ENCODE measurements at regions not wholly inside any gene's neighbourhood (a gene's known extent, or its start where the extent isn't known, plus 50 kb on each side); places are given as distances from the start of the nearest gene placed in this dataset.

- intact Hi-C loops (cut with DNase I, micrococcal nuclease): no loop called here
- no peaks in the 10 kb centered on the region for H3K9me3 Mint-ChIP-seq (ENCODE audit: low read depth)
- no peaks in the 10 kb centered on the region for H3K4me1 Mint-ChIP-seq
- CTCF ChIA-PET: no interaction called here
- ATAC-seq (no peak), DNase-seq (no peak)
- H3K36me3 Mint-ChIP-seq (ENCODE audit: low read depth): no peaks in the 10 kb centered on the region
- POLR2A ChIA-PET: no interaction called here
- no peak overlapping the region for H3K27ac Mint-ChIP-seq
- H3K27me3 Mint-ChIP-seq: no peaks in the 10 kb centered on the region
- no peak overlapping the region for H3K4me3 Mint-ChIP-seq
These were observed 804.9 kb downstream of the SUCLG1 start for GRCh38 chr2:83654091-83654611.

- no peak for DNase-seq
- ChIA-PET CTCF (no interaction called here), POLR2A (no interaction called here)
- no peak for ATAC-seq
- Mint-ChIP-seq H3K4me3 (no peak overlapping the region), H3K27me3 (no peaks in the 10 kb centered on the region), H3K9me3 (ENCODE audit: low read depth) (no peaks in the 10 kb centered on the region), H3K4me1 (no peaks in the 10 kb centered on the region), H3K36me3 (ENCODE audit: low read depth) (no peaks in the 10 kb centered on the region), H3K27ac (no peak overlapping the region)
- intact Hi-C loops (cut with DNase I, micrococcal nuclease): no loop called here
These were observed 808.2 kb downstream of the SUCLG1 start for GRCh38 chr2:83650898-83651297.

GRCh38 chr2:83650161-83650560, 808.9 kb downstream of the SUCLG1 start:
- CTCF ChIA-PET: no interaction called here
- Mint-ChIP-seq H3K9me3 (ENCODE audit: low read depth) (no peaks in the 10 kb centered on the region), H3K36me3 (ENCODE audit: low read depth) (no peaks in the 10 kb centered on the region), H3K4me3 (no peak overlapping the region), H3K27ac (no peak overlapping the region), H3K4me1 (no peaks in the 10 kb centered on the region), H3K27me3 (no peaks in the 10 kb centered on the region)
- DNase-seq: no peak
- intact Hi-C loops (cut with DNase I, micrococcal nuclease): no loop called here
- no peak for ATAC-seq
- POLR2A ChIA-PET: no interaction called here

GRCh38 chr2:83640506-83640905, 818.6 kb downstream of the SUCLG1 start:
- Mint-ChIP-seq H3K36me3 (ENCODE audit: low read depth) (no peaks in the 10 kb centered on the region), H3K9me3 (ENCODE audit: low read depth) (no peaks in the 10 kb centered on the region), H3K4me3 (no peak overlapping the region), H3K27ac (no peak overlapping the region), H3K27me3 (no peaks in the 10 kb centered on the region), H3K4me1 (no peaks in the 10 kb centered on the region)
- ATAC-seq (no peak), DNase-seq (no peak)
- ChIA-PET CTCF (no interaction called here), POLR2A (no interaction called here)
- intact Hi-C loops (cut with DNase I, micrococcal nuclease): no loop called here

GRCh38 chr2:83633423-83633822, 825.7 kb downstream of the SUCLG1 start:
- ATAC-seq (no peak), DNase-seq (no peak)
- CTCF ChIA-PET: interaction anchor here (0.6 kb wide), 1 partner anchor 1195 kb away, joined by 3 read pairs; no protein-coding TSS in a partner anchor
- POLR2A ChIA-PET: no interaction called here
- no peaks in the 10 kb centered on the region for H3K4me1 Mint-ChIP-seq
- intact Hi-C loops (cut with DNase I, micrococcal nuclease): loop anchor here in 1 of 2 experiments (10.0 kb wide), 1 partner anchor 59 kb away; no protein-coding TSS in a partner anchor
- H3K36me3 Mint-ChIP-seq (ENCODE audit: low read depth): no peaks in the 10 kb centered on the region
- peaks cover 6% of the 10 kb centered on the region for H3K9me3 Mint-ChIP-seq (ENCODE audit: low read depth)
- H3K27ac Mint-ChIP-seq: no peak overlapping the region
- H3K4me3 Mint-ChIP-seq: no peak overlapping the region
- H3K27me3 Mint-ChIP-seq: no peaks in the 10 kb centered on the region

GRCh38 chr2:83630351-83630750, 828.7 kb downstream of the SUCLG1 start:
- H3K27me3 Mint-ChIP-seq: no peaks in the 10 kb centered on the region
- H3K4me1 Mint-ChIP-seq: no peaks in the 10 kb centered on the region
- CTCF ChIA-PET: no interaction called here
- no peaks in the 10 kb centered on the region for H3K36me3 Mint-ChIP-seq (ENCODE audit: low read depth)
- no peak overlapping the region for H3K27ac Mint-ChIP-seq
- no peak overlapping the region for H3K4me3 Mint-ChIP-seq
- peaks cover 6% of the 10 kb centered on the region for H3K9me3 Mint-ChIP-seq (ENCODE audit: low read depth)
- intact Hi-C loops (cut with DNase I, micrococcal nuclease): loop anchor here in 1 of 2 experiments (10.0 kb wide), 1 partner anchor 56 kb away; no protein-coding TSS in a partner anchor
- no peak for DNase-seq
- ATAC-seq: no peak
- POLR2A ChIA-PET: no interaction called here

- no peak for DNase-seq
- intact Hi-C loops (cut with DNase I, micrococcal nuclease): no loop called here
- ChIA-PET CTCF (interaction anchor here (0.7 kb wide), 1 partner anchor 87 kb away, joined by 3 read pairs; no protein-coding TSS in a partner anchor), POLR2A (no interaction called here)
- H3K36me3 Mint-ChIP-seq (ENCODE audit: low read depth): no peaks in the 10 kb centered on the region
- H3K4me3 Mint-ChIP-seq: no peak overlapping the region
- no peaks in the 10 kb centered on the region for H3K4me1 Mint-ChIP-seq
- ATAC-seq: no peak
- H3K27me3 Mint-ChIP-seq: no peaks in the 10 kb centered on the region
- H3K9me3 Mint-ChIP-seq (ENCODE audit: low read depth): peaks cover 6% of the 10 kb centered on the region
- no peak overlapping the region for H3K27ac Mint-ChIP-seq
These were observed 843.6 kb downstream of the SUCLG1 start for GRCh38 chr2:83615511-83615910.

GRCh38 chr2:83613178-83613577, 845.9 kb downstream of the SUCLG1 start:
- intact Hi-C loops (cut with DNase I, micrococcal nuclease): no loop called here
- CTCF ChIA-PET: no interaction called here
- H3K27ac Mint-ChIP-seq: no peak overlapping the region
- peaks cover 4% of the 10 kb centered on the region for H3K9me3 Mint-ChIP-seq (ENCODE audit: low read depth)
- DNase-seq: no peak
- POLR2A ChIA-PET: no interaction called here
- no peaks in the 10 kb centered on the region for H3K27me3 Mint-ChIP-seq
- H3K36me3 Mint-ChIP-seq (ENCODE audit: low read depth): no peaks in the 10 kb centered on the region
- no peak for ATAC-seq
- H3K4me1 Mint-ChIP-seq: no peaks in the 10 kb centered on the region
- H3K4me3 Mint-ChIP-seq: no peak overlapping the region

GRCh38 chr2:83602753-83603152, 856.3 kb downstream of the SUCLG1 start:
- H3K4me1 Mint-ChIP-seq: no peaks in the 10 kb centered on the region
- ChIA-PET POLR2A (no interaction called here), CTCF (no interaction called here)
- no peaks in the 10 kb centered on the region for H3K36me3 Mint-ChIP-seq (ENCODE audit: low read depth)
- H3K27me3 Mint-ChIP-seq: no peaks in the 10 kb centered on the region
- intact Hi-C loops (cut with DNase I, micrococcal nuclease): no loop called here
- DNase-seq (no peak), ATAC-seq (no peak)
- H3K4me3 Mint-ChIP-seq: no peak overlapping the region
- H3K27ac Mint-ChIP-seq: no peak overlapping the region
- peaks cover 5% of the 10 kb centered on the region for H3K9me3 Mint-ChIP-seq (ENCODE audit: low read depth)

- ATAC-seq (no peak), DNase-seq (no peak)
- Mint-ChIP-seq H3K27me3 (no peaks in the 10 kb centered on the region), H3K27ac (no peak overlapping the region), H3K4me1 (no peaks in the 10 kb centered on the region), H3K4me3 (no peak overlapping the region), H3K9me3 (ENCODE audit: low read depth) (peaks cover 3% of the 10 kb centered on the region), H3K36me3 (ENCODE audit: low read depth) (no peaks in the 10 kb centered on the region)
- ChIA-PET POLR2A (no interaction called here), CTCF (no interaction called here)
- intact Hi-C loops (cut with DNase I, micrococcal nuclease): no loop called here
These were observed 862.3 kb downstream of the SUCLG1 start for GRCh38 chr2:83596592-83597282.

GRCh38 chr2:83595926-83596325, 863.2 kb downstream of the SUCLG1 start:
- Mint-ChIP-seq H3K36me3 (ENCODE audit: low read depth) (no peaks in the 10 kb centered on the region), H3K9me3 (ENCODE audit: low read depth) (peaks cover 3% of the 10 kb centered on the region), H3K4me1 (no peaks in the 10 kb centered on the region), H3K4me3 (no peak overlapping the region), H3K27me3 (no peaks in the 10 kb centered on the region), H3K27ac (no peak overlapping the region)
- intact Hi-C loops (cut with DNase I, micrococcal nuclease): no loop called here
- ATAC-seq: no peak
- ChIA-PET CTCF (no interaction called here), POLR2A (no interaction called here)
- no peak for DNase-seq

GRCh38 chr2:83595121-83595690, 863.9 kb downstream of the SUCLG1 start:
- Mint-ChIP-seq H3K36me3 (ENCODE audit: low read depth) (no peaks in the 10 kb centered on the region), H3K27me3 (no peaks in the 10 kb centered on the region), H3K4me1 (no peaks in the 10 kb centered on the region), H3K27ac (no peak overlapping the region), H3K4me3 (no peak overlapping the region), H3K9me3 (ENCODE audit: low read depth) (peaks cover 3% of the 10 kb centered on the region)
- ChIA-PET CTCF (no interaction called here), POLR2A (no interaction called here)
- ATAC-seq (no peak), DNase-seq (no peak)
- intact Hi-C loops (cut with DNase I, micrococcal nuclease): no loop called here

Measured in activated CD4-positive, alpha-beta T cell treated with anti-CD3 and anti-CD28 coated beads for 36 hours (primary cell).